ENCODE measurements at regions not wholly inside any gene's neighbourhood (a gene's known extent, or its start where the extent isn't known, plus 50 kb on each side); places are given as distances from the start of the nearest gene placed in this dataset.

DNA sequence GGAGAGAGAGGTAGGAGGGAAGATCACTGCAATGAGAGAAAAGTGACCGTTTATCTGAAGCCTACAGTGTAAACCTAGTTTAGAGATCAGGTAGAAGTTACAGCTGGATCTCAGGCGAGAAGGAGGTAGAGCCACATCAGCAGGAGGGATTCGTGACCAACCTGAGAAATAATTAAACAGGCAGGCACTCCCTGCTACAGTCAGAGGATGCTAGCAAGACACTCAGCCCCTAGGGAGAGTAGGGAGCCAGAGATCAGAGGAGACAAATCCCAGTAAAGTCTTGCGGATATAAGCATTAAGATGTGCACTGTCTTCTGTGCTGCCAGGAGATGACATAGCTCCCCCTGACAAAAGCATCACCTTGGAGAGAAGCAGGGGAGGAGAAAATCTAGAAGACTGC, 629.1 kb upstream of the SLC39A10 start:
- H3K4me1 ChIP-seq (replicated peaks), result no peaks in the 10 kb centered on the region
- no peak overlapping the region for H3K4me3 ChIP-seq
- no peak overlapping the region for H3K27ac ChIP-seq
- no peaks in the 10 kb centered on the region for H3K36me3 ChIP-seq
- H3K27me3 ChIP-seq (replicated peaks), result no peaks in the 10 kb centered on the region; the same call in 1 of the 2 replicates
- no peak for DNase-seq (ENCODE audit: low read depth in 1 of 2, low spot score in 2 of 2)
- no peaks in the 10 kb centered on the region for H3K9me3 ChIP-seq (replicated peaks)

- H3K4me3 ChIP-seq, result no peak overlapping the region
- H3K27ac ChIP-seq, result no peak overlapping the region
- H3K27me3 ChIP-seq (replicated peaks), result no peaks in the 10 kb centered on the region; the same call in 1 of the 2 replicates
- H3K9me3 ChIP-seq (replicated peaks), result no peaks in the 10 kb centered on the region
- no peaks in the 10 kb centered on the region for H3K36me3 ChIP-seq
- no peaks in the 10 kb centered on the region for H3K4me1 ChIP-seq (replicated peaks)
- no peak for DNase-seq (ENCODE audit: low read depth in 1 of 2, low spot score in 2 of 2)
These were observed 630.8 kb upstream of the SLC39A10 start for GRCh38 chr2:195026261-195026660.

- Histone ChIP-seq H3K4me1 (replicated peaks) (no peaks in the 10 kb centered on the region), H3K9me3 (replicated peaks) (no peaks in the 10 kb centered on the region), H3K27ac (no peak overlapping the region), H3K27me3 (replicated peaks) (no peaks in the 10 kb centered on the region; the same call in 1 of the 2 replicates), H3K36me3 (no peaks in the 10 kb centered on the region), H3K4me3 (no peak overlapping the region)
- DNase-seq (ENCODE audit: low read depth in 1 of 2, low spot score in 2 of 2), result no peak
These were observed 634.6 kb upstream of the SLC39A10 start for GRCh38 chr2:195022508-195022830.

- DNase-seq (ENCODE audit: low read depth in 1 of 2, low spot score in 2 of 2), result no peak
- Histone ChIP-seq H3K4me1 (replicated peaks) (no peaks in the 10 kb centered on the region), H3K27me3 (replicated peaks) (no peaks in the 10 kb centered on the region; the same call in 1 of the 2 replicates), H3K27ac (no peak overlapping the region), H3K36me3 (no peaks in the 10 kb centered on the region), H3K9me3 (replicated peaks) (no peaks in the 10 kb centered on the region), H3K4me3 (no peak overlapping the region)
These were observed 635.1 kb upstream of the SLC39A10 start for GRCh38 chr2:195021711-195022507.

GRCh38 chr2:195018462-195018861, 638.6 kb upstream of the SLC39A10 start:
- no peak for DNase-seq (ENCODE audit: low read depth in 1 of 2, low spot score in 2 of 2)
- H3K27me3 ChIP-seq (replicated peaks), result no peaks in the 10 kb centered on the region
- no peaks in the 10 kb centered on the region for H3K36me3 ChIP-seq
- H3K4me1 ChIP-seq (replicated peaks), result no peaks in the 10 kb centered on the region
- no peak overlapping the region for H3K4me3 ChIP-seq
- no peak overlapping the region for H3K27ac ChIP-seq
- no peaks in the 10 kb centered on the region for H3K9me3 ChIP-seq (replicated peaks)

DNA sequence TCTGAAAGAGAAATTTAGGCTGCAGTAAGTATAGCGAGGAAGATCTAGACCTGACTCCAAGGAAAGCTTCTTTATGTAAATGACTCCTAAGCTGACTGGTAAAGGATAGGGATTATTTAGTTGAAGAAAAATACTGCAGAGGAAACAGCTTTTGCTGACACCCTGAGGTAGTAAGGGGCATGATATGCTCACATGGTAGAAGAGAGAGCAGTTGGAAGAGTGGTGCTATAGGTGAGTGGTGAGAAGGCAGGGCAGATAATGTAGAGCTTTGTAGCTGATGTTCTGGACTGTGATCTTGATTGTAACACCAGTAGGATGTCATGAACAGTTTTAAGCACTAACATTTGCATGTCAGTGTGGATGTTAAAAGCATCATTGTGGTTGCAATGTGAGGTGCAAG, 639.1 kb upstream of the SLC39A10 start:
- no peaks in the 10 kb centered on the region for H3K36me3 ChIP-seq
- H3K4me1 ChIP-seq (replicated peaks), result no peaks in the 10 kb centered on the region
- H3K27me3 ChIP-seq (replicated peaks), result no peaks in the 10 kb centered on the region
- no peak overlapping the region for H3K27ac ChIP-seq
- DNase-seq (ENCODE audit: low read depth in 1 of 2, low spot score in 2 of 2), result no peak
- H3K9me3 ChIP-seq (replicated peaks), result no peaks in the 10 kb centered on the region
- no peak overlapping the region for H3K4me3 ChIP-seq

DNA sequence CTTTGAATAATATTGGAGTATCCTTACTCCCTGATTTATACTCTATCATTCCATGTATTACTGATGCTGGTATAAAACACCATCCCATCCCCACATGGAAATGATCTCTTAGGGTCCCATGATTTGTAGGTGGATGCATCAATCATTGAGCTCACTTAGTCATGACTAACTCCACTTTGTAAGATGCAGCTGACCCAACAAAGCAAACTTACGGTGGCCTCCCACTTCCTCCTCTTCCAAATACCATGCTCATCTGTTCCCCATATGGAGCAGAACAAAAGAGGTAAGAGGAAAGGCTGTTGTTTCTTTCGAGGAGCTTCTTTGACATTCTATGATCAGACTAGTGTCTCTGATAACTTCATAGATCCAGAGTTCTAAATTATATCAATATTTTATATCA, 640.2 kb upstream of the SLC39A10 start:
- Histone ChIP-seq H3K4me1 (replicated peaks) (no peaks in the 10 kb centered on the region), H3K4me3 (no peak overlapping the region), H3K27me3 (replicated peaks) (no peaks in the 10 kb centered on the region), H3K9me3 (replicated peaks) (no peaks in the 10 kb centered on the region), H3K27ac (no peak overlapping the region), H3K36me3 (no peaks in the 10 kb centered on the region)
- no peak for DNase-seq (ENCODE audit: low read depth in 1 of 2, low spot score in 2 of 2)

- no peak overlapping the region for H3K4me3 ChIP-seq
These were observed 647.8 kb upstream of the SLC39A10 start for GRCh38 chr2:195009202-195009601.

GRCh38 chr2:195006856-195007255, 650.2 kb upstream of the SLC39A10 start:
- Histone ChIP-seq H3K36me3 (no peaks in the 10 kb centered on the region), H3K4me1 (replicated peaks) (no peaks in the 10 kb centered on the region), H3K9me3 (replicated peaks) (no peaks in the 10 kb centered on the region), H3K27ac (no peak overlapping the region), H3K4me3 (no peak overlapping the region), H3K27me3 (replicated peaks) (no peaks in the 10 kb centered on the region)
- no peak for DNase-seq (ENCODE audit: low read depth in 1 of 2, low spot score in 2 of 2)

More at GRCh38 chr2:195009202-195009601, 647.8 kb upstream of the SLC39A10 start:
- H3K36me3 ChIP-seq, result no peaks in the 10 kb centered on the region
- H3K9me3 ChIP-seq (replicated peaks), result no peaks in the 10 kb centered on the region
- no peak for DNase-seq (ENCODE audit: low read depth in 1 of 2, low spot score in 2 of 2)
- H3K27ac ChIP-seq, result no peak overlapping the region
- H3K4me1 ChIP-seq (replicated peaks), result no peaks in the 10 kb centered on the region
- no peaks in the 10 kb centered on the region for H3K27me3 ChIP-seq (replicated peaks)

DNA sequence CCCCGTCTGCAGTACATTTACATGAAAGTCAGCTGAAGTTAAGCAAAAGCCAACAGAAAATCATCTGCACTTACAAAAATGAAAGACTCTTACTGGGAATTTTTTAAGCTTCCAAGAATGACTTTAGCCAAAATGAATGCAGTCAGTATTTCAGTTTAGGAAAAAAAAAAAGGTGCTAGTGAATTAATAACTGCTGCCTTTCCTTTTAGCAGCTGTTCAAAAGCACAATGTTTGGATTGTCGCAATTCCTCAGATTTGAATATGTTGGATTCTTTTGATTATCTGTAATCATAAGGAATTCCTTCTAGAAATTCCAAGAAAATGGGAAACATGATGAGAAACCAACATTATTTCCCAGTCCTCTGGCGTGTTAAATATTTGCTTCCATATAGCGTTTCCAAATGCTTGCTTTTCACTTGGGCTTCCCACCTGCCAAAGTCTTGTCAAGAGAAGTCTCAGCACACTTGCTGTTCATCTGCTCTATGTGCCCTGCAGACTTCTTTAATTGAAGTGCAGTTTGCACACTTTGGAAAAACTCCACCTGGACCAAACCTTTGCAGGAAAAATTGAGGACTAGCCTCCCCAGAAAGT, 653.0 kb upstream of the SLC39A10 start:
- Histone ChIP-seq H3K4me1 (replicated peaks) (no peaks in the 10 kb centered on the region), H3K4me3 (no peak overlapping the region), H3K27me3 (replicated peaks) (no peaks in the 10 kb centered on the region), H3K36me3 (no peaks in the 10 kb centered on the region), H3K9me3 (replicated peaks) (no peaks in the 10 kb centered on the region), H3K27ac (no peak overlapping the region)
- DNase-seq (ENCODE audit: low read depth in 1 of 2, low spot score in 2 of 2), result no peak

DNA sequence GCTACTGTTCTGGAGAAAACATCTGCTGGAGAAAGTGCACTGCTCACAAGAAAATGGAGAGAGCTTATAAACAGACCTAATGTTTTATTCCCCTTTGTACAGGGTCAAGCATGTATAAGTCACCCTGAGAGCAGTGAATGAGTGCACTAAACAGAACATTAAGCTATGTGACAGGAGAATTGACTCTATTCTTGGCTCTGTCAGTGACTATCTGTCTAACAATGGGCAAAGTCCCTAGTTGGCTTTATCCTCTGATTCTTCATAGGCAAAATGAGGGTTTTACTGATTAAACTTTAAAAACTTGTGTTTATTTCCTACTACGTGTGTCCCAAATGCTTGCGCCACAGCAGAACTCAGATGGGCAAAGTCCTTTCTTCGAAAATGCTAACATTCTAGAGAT, 655.1 kb upstream of the SLC39A10 start:
- H3K27ac ChIP-seq, result no peak overlapping the region
- no peaks in the 10 kb centered on the region for H3K36me3 ChIP-seq
- no peak for DNase-seq (ENCODE audit: low read depth in 1 of 2, low spot score in 2 of 2)
- H3K9me3 ChIP-seq (replicated peaks), result no peaks in the 10 kb centered on the region
- H3K4me1 ChIP-seq (replicated peaks), result no peaks in the 10 kb centered on the region
- H3K4me3 ChIP-seq, result no peak overlapping the region
- no peaks in the 10 kb centered on the region for H3K27me3 ChIP-seq (replicated peaks)

- H3K36me3 ChIP-seq, result no peaks in the 10 kb centered on the region
- H3K4me3 ChIP-seq, result no peak overlapping the region
- H3K27me3 ChIP-seq (replicated peaks), result no peaks in the 10 kb centered on the region
- H3K4me1 ChIP-seq (replicated peaks), result no peaks in the 10 kb centered on the region
- no peak overlapping the region for H3K27ac ChIP-seq
- no peak for DNase-seq (ENCODE audit: low read depth in 1 of 2, low spot score in 2 of 2)
- H3K9me3 ChIP-seq (replicated peaks), result no peaks in the 10 kb centered on the region
These were observed 657.3 kb upstream of the SLC39A10 start for GRCh38 chr2:194999771-195000170.

DNA sequence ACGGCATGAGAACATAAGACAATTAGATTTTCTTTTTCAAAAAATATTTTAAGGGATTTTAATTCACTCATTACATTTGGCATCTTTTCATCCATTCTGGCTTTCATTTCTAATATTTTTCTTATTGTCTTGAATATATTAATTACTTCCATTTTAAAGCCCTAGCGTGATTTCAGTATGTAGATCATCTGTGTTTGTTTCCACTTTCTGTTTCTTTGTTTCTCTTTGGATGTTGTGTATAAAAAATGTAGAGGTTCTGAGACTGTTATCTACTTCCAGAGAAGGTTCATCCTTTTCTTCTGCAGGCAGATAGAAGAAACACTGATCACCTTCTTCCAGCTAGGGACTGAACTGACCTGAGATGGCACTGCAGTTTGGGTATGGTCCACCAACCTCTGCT, 664.4 kb upstream of the SLC39A10 start:
- DNase-seq (ENCODE audit: low read depth in 1 of 2, low spot score in 2 of 2), result no peak

GRCh38 chr2:194985258-194985657, 671.8 kb upstream of the SLC39A10 start:
- H3K9me3 ChIP-seq (replicated peaks), result no peaks in the 10 kb centered on the region
- H3K4me3 ChIP-seq, result no peak overlapping the region
- no peaks in the 10 kb centered on the region for H3K36me3 ChIP-seq
- DNase-seq (ENCODE audit: low read depth in 1 of 2, low spot score in 2 of 2), result no peak
- H3K27ac ChIP-seq, result no peak overlapping the region
- no peaks in the 10 kb centered on the region for H3K4me1 ChIP-seq (replicated peaks)
- H3K27me3 ChIP-seq (replicated peaks), result no peaks in the 10 kb centered on the region

More for the DNA sequence above, 664.4 kb upstream of the SLC39A10 start:
- Histone ChIP-seq H3K27me3 (replicated peaks) (no peaks in the 10 kb centered on the region), H3K36me3 (no peaks in the 10 kb centered on the region), H3K27ac (no peak overlapping the region), H3K9me3 (replicated peaks) (no peaks in the 10 kb centered on the region), H3K4me1 (replicated peaks) (no peaks in the 10 kb centered on the region), H3K4me3 (no peak overlapping the region)

Measured in SJSA1 (cell line).